Esophagus (tissue), 2 donors: ENCODE measurements at regions not wholly inside any gene's neighbourhood (a gene's known extent, or its start where the extent isn't known, plus 50 kb on each side); places are given as distances from the start of the nearest gene placed in this dataset.

ENCODE experiments used
- H3K27ac ChIP-seq, 2 donors: one replicate each; pipeline ENCODE4 v1.5.1; 2013; ENCODE audit warnings: low read depth in 2 of 2, mild to moderate bottlenecking in 2 of 2, inconsistent platforms in 1 of 2, low read length in 1 of 2, moderate library complexity in 1 of 2
- H3K27me3 ChIP-seq, 2 donors: one replicate each; pipeline ENCODE4 v1.6.1; 2013; ENCODE audit warnings: low read length in 2 of 2, control low read depth in 1 of 2, mild to moderate bottlenecking in 1 of 2; ENCODE audit not compliant: insufficient read depth in 2 of 2, control insufficient read depth in 1 of 2
- H3K36me3 ChIP-seq, 2 donors: one replicate each; pipeline ENCODE4 v1.6.1; 2013; ENCODE audit warnings: low read length in 1 of 2; ENCODE audit not compliant: control insufficient read depth in 2 of 2, insufficient read depth in 2 of 2
- H3K4me1 ChIP-seq, 2 donors: one replicate each; pipeline ENCODE4 v1.6.1; 2013; ENCODE audit warnings: low read length in 1 of 2; ENCODE audit not compliant: control insufficient read depth in 2 of 2, insufficient read depth in 2 of 2
- H3K4me3 ChIP-seq, 2 donors: one replicate each; pipeline ENCODE4 v1.5.1; 2013; ENCODE audit warnings: low read length in 2 of 2, mild to moderate bottlenecking in 2 of 2, low read depth in 1 of 2, moderate library complexity in 1 of 2
- H3K9me3 ChIP-seq, 2 donors: one replicate each; pipeline ENCODE4 v1.6.1; 2013; ENCODE audit warnings: mild to moderate bottlenecking in 2 of 2, low read depth in 1 of 2, low read length in 1 of 2, moderate library complexity in 1 of 2; ENCODE audit not compliant: control insufficient read depth in 2 of 2, insufficient read depth in 1 of 2
- WGBS, 2 donors: extraction: QIAGEN DNeasy Blood & Tissue Kit; methylation state at CpG; one replicate each; pipeline ENCODE4 v1.1.7; 2013; 5-methylcytosine and 5-hydroxymethylcytosine counted together
- donor health status: healthy with polysubstance abuse.
- donor health status: Bipolar disorder and iron deficiency.

- no peaks in the 10 kb centered on the region for H3K36me3 ChIP-seq
- no peak overlapping the region for H3K27ac ChIP-seq
- no peak overlapping the region for H3K4me3 ChIP-seq
- WGBS, 2 donors, result 70% methylated on average over 9 of the region's 9 CpGs
- no peaks in the 10 kb centered on the region for H3K4me1 ChIP-seq
- H3K27me3 ChIP-seq, result no peaks in the 10 kb centered on the region
- peaks cover 0 to 2% of the 10 kb centered on the region in 2 donors for H3K9me3 ChIP-seq
Measured at GRCh38 chr4:24680746-24681448, 96.5 kb upstream of the DHX15 start.

DNA sequence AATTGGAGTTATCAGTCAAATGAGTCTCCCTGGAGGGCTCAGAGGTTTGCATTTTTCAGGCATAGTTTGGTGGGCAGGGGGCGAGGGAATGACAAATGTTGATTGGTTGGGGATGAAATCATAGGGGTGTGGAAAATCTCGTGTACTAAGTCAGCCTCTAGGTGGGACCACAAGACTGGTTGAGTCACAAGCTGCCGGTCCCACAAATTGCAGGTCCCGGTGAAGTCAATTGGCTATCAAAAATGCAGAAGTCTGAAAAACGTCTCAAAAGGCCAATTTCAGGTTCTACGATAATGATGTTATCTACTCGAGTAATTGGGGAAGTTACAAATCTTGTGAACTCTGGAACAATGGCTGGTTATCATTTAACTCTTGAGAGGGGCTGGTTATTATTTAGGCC lies 98.8 kb upstream of the DHX15 start:
- Histone ChIP-seq H3K4me1 (no peaks in the 10 kb centered on the region), H3K27me3 (no peaks in the 10 kb centered on the region), H3K36me3 (no peaks in the 10 kb centered on the region), H3K9me3 (peaks cover 0 to 2% of the 10 kb centered on the region in 2 donors), H3K4me3 (no peak overlapping the region), H3K27ac (no peak overlapping the region)
- WGBS, 2 donors, result 67 to 68% methylated on average over 7 of the region's 7 CpGs

DNA sequence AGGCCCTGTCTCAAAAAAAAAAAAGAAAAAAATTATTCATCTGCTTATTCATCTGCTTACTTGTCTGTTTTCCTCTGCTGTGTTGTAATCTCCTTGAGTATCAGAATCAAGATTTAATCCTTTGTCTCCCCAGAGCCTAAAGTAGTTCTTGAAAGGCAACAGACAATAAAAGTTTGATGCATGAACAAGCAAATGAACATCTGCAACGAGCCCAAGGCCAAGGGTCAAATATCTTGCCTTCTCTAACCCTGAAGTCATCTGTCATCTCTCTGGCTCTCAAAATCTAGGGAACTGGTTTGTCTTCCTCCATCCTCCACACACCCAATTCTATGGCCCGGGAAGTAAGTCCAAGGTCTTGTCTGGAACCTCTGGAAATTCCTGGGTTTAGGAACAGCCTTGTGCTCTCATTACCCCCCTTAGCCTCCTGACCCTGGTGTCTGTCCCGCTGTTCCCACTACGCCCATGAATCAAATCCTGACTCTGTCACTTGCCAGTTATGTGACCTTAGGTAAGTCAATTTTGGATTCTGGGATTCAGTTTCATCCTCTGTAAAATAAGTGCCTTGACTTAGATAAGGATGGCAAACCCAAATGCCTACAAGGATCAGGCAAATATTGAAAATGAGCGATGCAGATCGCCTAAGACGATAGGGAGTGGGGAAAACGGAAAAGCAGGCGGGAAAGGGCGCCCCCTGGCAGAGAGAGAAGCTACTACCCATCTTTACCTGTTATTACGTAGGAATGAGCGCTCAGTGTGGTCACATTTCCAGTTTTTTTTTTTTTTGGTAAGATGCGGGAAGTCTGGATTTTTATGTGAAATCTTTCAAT lies 102.7 kb upstream of the DHX15 start:
- peaks cover 0 to 2% of the 10 kb centered on the region in 2 donors for H3K9me3 ChIP-seq
- WGBS, 2 donors, result 45 to 62% methylated on average over 13 of the region's 13 CpGs
- H3K4me1 ChIP-seq, result no peaks in the 10 kb centered on the region
- no peaks in the 10 kb centered on the region for H3K27me3 ChIP-seq
- no peak overlapping the region for H3K4me3 ChIP-seq
- no peak overlapping the region for H3K27ac ChIP-seq
- H3K36me3 ChIP-seq, result no peaks in the 10 kb centered on the region

GRCh38 chr4:24688453-24688852 lies 104.1 kb upstream of the DHX15 start:
- H3K4me1 ChIP-seq, result no peaks in the 10 kb centered on the region
- no peak overlapping the region for H3K27ac ChIP-seq
- H3K36me3 ChIP-seq, result no peaks in the 10 kb centered on the region
- 78 to 80% methylated on average over 3 of the region's 3 CpGs for WGBS, 2 donors
- H3K27me3 ChIP-seq, result no peaks in the 10 kb centered on the region
- peaks cover 2 to 4% of the 10 kb centered on the region in 2 donors for H3K9me3 ChIP-seq
- H3K4me3 ChIP-seq, result no peak overlapping the region

DNA sequence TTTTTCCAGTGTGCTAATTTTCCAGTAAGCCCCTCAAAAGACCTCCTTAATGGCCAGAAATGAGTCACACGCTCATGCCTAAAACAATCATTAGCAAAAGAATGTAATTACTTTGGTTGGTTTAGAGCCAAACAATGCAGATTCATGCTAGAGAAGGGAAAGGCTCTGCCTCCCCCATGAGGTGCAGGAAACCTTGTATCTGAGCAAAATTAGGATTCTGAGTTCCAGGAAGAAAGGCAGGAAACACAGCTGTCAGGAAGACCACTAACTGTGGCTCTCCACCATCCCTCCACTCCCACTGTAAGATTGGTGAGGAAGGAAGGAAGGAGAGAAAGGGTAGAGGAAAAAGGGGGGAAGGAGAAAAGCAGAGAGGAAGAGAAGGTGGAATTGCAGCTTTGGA lies 104.9 kb upstream of the DHX15 start:
- peaks cover 2 to 4% of the 10 kb centered on the region in 2 donors for H3K9me3 ChIP-seq
- WGBS, 2 donors, result 50 to 57% methylated on average over 1 of the region's 1 CpG
- H3K36me3 ChIP-seq, result no peaks in the 10 kb centered on the region
- no peak overlapping the region for H3K4me3 ChIP-seq
- no peaks in the 10 kb centered on the region for H3K27me3 ChIP-seq
- no peak overlapping the region for H3K27ac ChIP-seq
- no peaks in the 10 kb centered on the region for H3K4me1 ChIP-seq

GRCh38 chr4:24690436-24690835 lies 104.9 kb upstream of the SOD3 start:
- peaks cover 2 to 4% of the 10 kb centered on the region in 2 donors for H3K9me3 ChIP-seq
- no peaks in the 10 kb centered on the region for H3K27me3 ChIP-seq
- no peak overlapping the region for H3K27ac ChIP-seq
- H3K36me3 ChIP-seq, result no peaks in the 10 kb centered on the region
- WGBS, 2 donors, result 54 to 74% methylated on average over 2 of the region's 2 CpGs
- no peak overlapping the region for H3K4me3 ChIP-seq
- H3K4me1 ChIP-seq, result no peaks in the 10 kb centered on the region

- no peak overlapping the region for H3K27ac ChIP-seq
- H3K27me3 ChIP-seq, result no peaks in the 10 kb centered on the region
Measured at GRCh38 chr4:24693636-24694035, 101.7 kb upstream of the SOD3 start.

DNA sequence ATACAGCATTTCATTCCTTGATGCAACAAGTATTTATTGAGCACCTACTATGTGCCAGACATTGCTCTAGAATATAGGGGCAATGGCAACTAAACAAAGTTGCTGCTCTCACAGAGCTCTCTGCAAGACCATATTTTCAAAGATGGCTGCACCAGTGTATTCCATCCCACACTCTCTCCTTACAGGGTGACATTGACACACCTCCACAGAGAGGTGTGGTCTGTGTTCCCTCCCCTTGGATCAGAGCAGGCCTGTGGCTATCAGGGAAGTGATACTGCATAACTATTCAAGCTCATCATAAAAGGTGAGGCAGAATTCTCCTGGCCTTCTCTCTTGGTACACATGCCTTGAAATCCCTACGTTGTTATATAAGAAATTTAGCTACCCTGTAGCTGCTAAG lies 95.3 kb upstream of the SOD3 start:
- Histone ChIP-seq H3K9me3 (no peaks in the 10 kb centered on the region), H3K27ac (no peak overlapping the region), H3K27me3 (no peaks in the 10 kb centered on the region), H3K36me3 (no peaks in the 10 kb centered on the region), H3K4me3 (no peak overlapping the region), H3K4me1 (no peaks in the 10 kb centered on the region)
- 91 to 96% methylated on average over 1 of the region's 1 CpG for WGBS, 2 donors

More at GRCh38 chr4:24693636-24694035, 101.7 kb upstream of the SOD3 start:
- Histone ChIP-seq H3K4me1 (no peaks in the 10 kb centered on the region), H3K9me3 (peaks cover 2 to 4% of the 10 kb centered on the region in 2 donors), H3K36me3 (no peaks in the 10 kb centered on the region), H3K4me3 (no peak overlapping the region)

DNA sequence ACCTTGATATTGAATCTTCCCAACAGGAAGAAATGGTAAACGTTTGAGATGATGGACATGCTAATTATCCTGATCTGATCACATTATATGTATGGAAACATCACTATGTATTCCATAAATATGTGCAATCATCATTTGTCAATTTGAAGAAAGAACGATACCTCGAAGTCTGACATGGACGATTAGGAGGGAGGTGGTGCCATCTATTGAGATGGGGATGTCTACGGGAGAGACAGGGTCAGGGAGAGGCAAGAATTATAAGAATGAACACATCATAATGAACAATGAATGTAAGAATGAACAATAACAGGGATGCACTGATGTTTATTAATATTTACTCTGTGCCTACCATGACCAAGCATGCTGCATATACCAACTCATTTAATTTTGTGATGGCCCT lies 93.7 kb upstream of the SOD3 start:
- Histone ChIP-seq H3K27me3 (no peaks in the 10 kb centered on the region), H3K9me3 (no peaks in the 10 kb centered on the region), H3K4me3 (no peak overlapping the region), H3K4me1 (no peaks in the 10 kb centered on the region), H3K36me3 (no peaks in the 10 kb centered on the region), H3K27ac (no peak overlapping the region)
- WGBS, 2 donors, result 80 to 82% methylated on average over 5 of the region's 5 CpGs

GRCh38 chr4:24702281-24702680 lies 93.1 kb upstream of the SOD3 start:
- Histone ChIP-seq H3K36me3 (no peaks in the 10 kb centered on the region), H3K9me3 (no peaks in the 10 kb centered on the region), H3K27me3 (no peaks in the 10 kb centered on the region), H3K27ac (no peak overlapping the region), H3K4me3 (no peak overlapping the region), H3K4me1 (no peaks in the 10 kb centered on the region)
- WGBS, 2 donors, result 31 to 39% methylated on average over 1 of the region's 1 CpG
